A549 (cell line): ENCODE measurements at regions not wholly inside any gene's neighbourhood (a gene's known extent, or its start where the extent isn't known, plus 50 kb on each side); places are given as distances from the start of the nearest gene placed in this dataset.

Experiments
- ATAC-seq, 2 experiments: fragments of 200-7000 bp in 1 of 2; fragments of >200 bp in 1 of 2; cut with Nextera tagmentation in 1 of 2; cut with Tn5 transposase in 1 of 2; 3 replicates each; pipeline versions ENCODE4 v1.8.0 to v1.9.1; 2018 to 2020; ENCODE audit warnings: mild to moderate bottlenecking in 1 of 2, moderate library complexity in 1 of 2
- CTCF ChIA-PET: fragments of 300-600 bp; sonication (Branson Sonifier 250); formaldehyde crosslinking; extraction: SDS; loops from one replicate; lab custom pipeline; 2021; ENCODE audit warnings: antibody characterized with exemption, inconsistent platforms; lab: Yijun Ruan, JAX
- POLR2A ChIA-PET: fragments of 350-600 bp; formaldehyde crosslinking; extraction: SDS; loops from one replicate; lab custom pipeline; 2021; ENCODE audit warnings: antibody characterized with exemption, inconsistent platforms; lab: Yijun Ruan, JAX
- DNase-seq, 2 experiments: peaks; one replicate each; pipeline versions ENCODE4 v3.0.0 to v3.0.0-alpha.2; 2011 to 2016; ENCODE audit warnings: low read depth in 1 of 2, low spot score in 1 of 2
- FAIRE-seq: peaks from 2 replicates; lab custom pipeline; 2011; peaks lifted over from hg19 to GRCh38; lab: Jason Lieb, UNC
- H3K27ac ChIP-seq, 2 experiments: fragments of >200 bp; sonication (Bioruptor Twin); formaldehyde crosslinking; 3 replicates each; pipeline ENCODE4 v1.5.1; 2016 to 2017
- H3K4me1 ChIP-seq: fragments of >200 bp; sonication (Bioruptor Twin); formaldehyde crosslinking; 3 replicates; pipeline ENCODE4 v1.6.1; 2016
- H3K4me2 ChIP-seq: fragments of >200 bp; sonication (Bioruptor Twin); formaldehyde crosslinking; 3 replicates; pipeline ENCODE4 v1.6.1; 2016
- H3K4me3 ChIP-seq: fragments of >200 bp; sonication (Bioruptor Twin); formaldehyde crosslinking; 3 replicates; pipeline ENCODE4 v1.5.1; 2016
- H3K9me3 ChIP-seq: fragments of >200 bp; sonication (Bioruptor Twin); formaldehyde crosslinking; 3 replicates; pipeline ENCODE4 v1.6.1; 2016
- ATOH8 ChIP-seq: fragments of 250-450 bp; sonication (Bioruptor Pico); IDR thresholded peaks from 2 replicates; pipeline ENCODE4 v1.5.0; 2020; ENCODE audit warnings: low read depth, mild to moderate bottlenecking, moderate library complexity
- BCL3 ChIP-seq: fragments of >200 bp; sonication (Bioruptor Twin); formaldehyde crosslinking; IDR thresholded peaks from 3 replicates; pipeline ENCODE4 v1.6.1; 2016
- CEBPB ChIP-seq, 2 experiments: fragments of >200 bp in 1 of 2; sonication (Bioruptor Twin) in 1 of 2; formaldehyde crosslinking in 1 of 2; IDR thresholded peaks; 2 replicates each; pipeline ENCODE4 v1.6.1; 2012 to 2016
- EP300 ChIP-seq, 2 experiments: fragments of >200 bp; sonication (Bioruptor Twin); formaldehyde crosslinking; IDR thresholded peaks; 2 replicates in 1 of 2; 3 replicates in 1 of 2; pipeline ENCODE4 v1.6.1; 2016 to 2017
- FOXS1 ChIP-seq: fragments of 250-450 bp; sonication (Bioruptor Pico); IDR thresholded peaks from 2 replicates; pipeline ENCODE4 v1.5.0; 2020; ENCODE audit warnings: mild to moderate bottlenecking, moderate library complexity
- GATA3 ChIP-seq: IDR thresholded peaks from 2 replicates; pipeline ENCODE4 v1.6.1; 2012; ENCODE audit warnings: borderline replicate concordance
- HOXB13 ChIP-seq: fragments of 250-450 bp; sonication (Bioruptor Pico); IDR thresholded peaks from 2 replicates; pipeline ENCODE4 v1.5.0; 2020; ENCODE audit warnings: low read depth, mild to moderate bottlenecking, moderate library complexity
- JUN ChIP-seq, 2 experiments: fragments of >200 bp; sonication (Bioruptor Twin); formaldehyde crosslinking; IDR thresholded peaks; 2 replicates in 1 of 2; 3 replicates in 1 of 2; pipeline ENCODE4 v1.6.1; 2016 to 2017
- JUNB ChIP-seq: fragments of >200 bp; sonication (Bioruptor Twin); formaldehyde crosslinking; IDR thresholded peaks from 2 replicates; pipeline ENCODE4 v1.6.1; 2016
- MAFK ChIP-seq: fragments of 450-650 bp; IDR thresholded peaks from 2 replicates; pipeline ENCODE4 v1.6.1; 2014; ENCODE audit not compliant: partially characterized antibody
- MAX ChIP-seq: IDR thresholded peaks from 2 replicates; pipeline ENCODE4 v1.6.1; 2012
- NFE2L2 ChIP-seq: fragments of 150-350 bp; conservative IDR thresholded peaks from 2 replicates; pipeline ENCODE4 v1.6.1; 2014; ENCODE audit warnings: low read length
- PBX3 ChIP-seq: IDR thresholded peaks from 2 replicates; pipeline ENCODE4 v1.6.1; 2012
- POLR2AphosphoS2 ChIP-seq: conservative IDR thresholded peaks from 2 replicates; pipeline ENCODE4 v1.6.1; 2012; ENCODE audit warnings: low read length, improper control_type of control experiment, inconsistent platforms
- RAD21 ChIP-seq, 2 experiments: fragments of >200 bp in 1 of 2; sonication (Bioruptor Twin) in 1 of 2; formaldehyde crosslinking in 1 of 2; IDR thresholded peaks in 1 of 2; conservative IDR thresholded peaks in 1 of 2; 2 replicates in 1 of 2; 3 replicates in 1 of 2; pipeline ENCODE4 v1.6.1; 2012 to 2018; ENCODE audit warnings: inconsistent platforms in 1 of 2
- RARB ChIP-seq: fragments of 250-450 bp; sonication (Bioruptor Pico); IDR thresholded peaks from 2 replicates; pipeline ENCODE4 v1.8.0; 2021; ENCODE audit warnings: mild to moderate bottlenecking, moderate library complexity
- USF2 ChIP-seq: fragments of 450-650 bp; IDR thresholded peaks from 2 replicates; pipeline ENCODE4 v1.6.1; 2014; ENCODE audit warnings: antibody characterized with exemption
- ZNF302 ChIP-seq: fragments of 250-450 bp; sonication (Bioruptor Pico); IDR thresholded peaks from 2 replicates; pipeline ENCODE4 v1.9.0; 2021; ENCODE audit warnings: inconsistent platforms, mild to moderate bottlenecking, moderate library complexity
- WGBS: methylation state at CpG from one replicate; pipeline ENCODE4 v1.1.6; 2017; ENCODE audit errors: missing lambda C conversion rate; 5-methylcytosine and 5-hydroxymethylcytosine counted together

- CTCF ChIA-PET, result interaction anchor here (1.6 to 2.1 kb wide), 2 partner anchors 45 to 196 kb away, joined by 4 to 8 read pairs; no protein-coding TSS in a partner anchor
- WGBS, result 96% methylated on average over 4 of the region's 4 CpGs
Measured at GRCh38 chr5:57695706-57696388, 213.2 kb upstream of the ACTBL2 start.

GRCh38 chr5:57695179-57695578 is 212.6 kb upstream of the ACTBL2 start:
- no peak overlapping the region for H3K4me3 ChIP-seq
- peaks cover 51% of the 10 kb centered on the region for H3K4me1 ChIP-seq
- DNase-seq (peak in 1 of 2 experiments; percentile 19), FAIRE-seq (no peak), ATAC-seq (no peak)
- POLR2A ChIA-PET, result no interaction called here
- H3K4me2 ChIP-seq, result peak overlapping the region; percentile 43
- TF ChIP-seq BCL3 (no peak), POLR2AphosphoS2 (no peak), ATOH8 (CRISPR knock-in tag) (no peak)
- CTCF ChIA-PET, result interaction anchor here (1.3 to 2.1 kb wide), 4 partner anchors 44 to 397 kb away, joined by 4 to 8 read pairs (median 4); no protein-coding TSS in a partner anchor
- no peaks in the 10 kb centered on the region for H3K9me3 ChIP-seq
- 82% methylated on average over 5 of the region's 5 CpGs for WGBS
- H3K27ac ChIP-seq, result peak overlapping the region; percentile 51 to 75

More at GRCh38 chr5:57695706-57696388, 213.2 kb upstream of the ACTBL2 start:
- Histone ChIP-seq H3K9me3 (no peaks in the 10 kb centered on the region), H3K4me2 (peak overlapping the region; percentile 43), H3K27ac (peak overlapping the region; percentile 51 to 75; a peak in 5 of 6 replicates), H3K4me1 (peaks cover 51% of the 10 kb centered on the region), H3K4me3 (no peak overlapping the region)
- POLR2A ChIA-PET, result no interaction called here
- no peak for ATAC-seq
- FAIRE-seq, result peak; percentile 13
- no peak for TF ChIP-seq FOXS1 (CRISPR knock-in tag)
- no peak for TF ChIP-seq NFE2L2
- TF ChIP-seq USF2, result no peak
- DNase-seq, result no peak

- Histone ChIP-seq H3K4me3 (0 out of 3 replicates have a peak overlapping the region, but pooled peaks have one; percentile 2), H3K4me2 (peak overlapping the region; percentile 59), H3K4me1 (peaks cover 45% of the 10 kb centered on the region), H3K27ac (peak overlapping the region; percentile 77 to 89), H3K9me3 (no peaks in the 10 kb centered on the region)
- TF ChIP-seq CEBPB (IDR thresholded peaks at IDR 0.05) (0 out of 4 replicates have a peak, but pooled peaks of 1 of the 2 experiments have one; percentile 55), GATA3 (no peak)
- CTCF ChIA-PET, result interaction anchor here (0.7 to 1.9 kb wide), 7 partner anchors 13 to 767 kb away, joined by 3 to 7 read pairs (median 4); no protein-coding TSS in a partner anchor
- no peak for DNase-seq
- no peak; a peak in 1 of 6 replicates for ATAC-seq
- 64% methylated on average over 8 of the region's 8 CpGs for WGBS
- POLR2A ChIA-PET, result no interaction called here
- FAIRE-seq, result no peak
Measured at GRCh38 chr5:57693488-57694305, 211.1 kb upstream of the ACTBL2 start.

GRCh38 chr5:57692582-57693487 is 210.2 kb upstream of the ACTBL2 start:
- ChIA-PET CTCF (interaction anchor here (1.2 to 2.5 kb wide), 5 partner anchors 14 to 768 kb away, joined by 4 to 7 read pairs (median 6); no protein-coding TSS in a partner anchor), POLR2A (no interaction called here)
- WGBS, result 42% methylated on average over 6 of the region's 6 CpGs
- peak overlapping the region; percentile 77 to 89 for H3K27ac ChIP-seq
- FAIRE-seq (peak; percentile 96), ATAC-seq (peak; percentile 96 to 97), DNase-seq (peak; percentile 78 to 93)
- H3K4me3 ChIP-seq, result 0 out of 3 replicates have a peak overlapping the region, but pooled peaks have one; percentile 2
- H3K9me3 ChIP-seq, result no peaks in the 10 kb centered on the region
- H3K4me2 ChIP-seq, result peak overlapping the region; percentile 59
- H3K4me1 ChIP-seq, result peaks cover 41% of the 10 kb centered on the region
- peak; percentile 67 to 73; a peak in 4 of 5 replicates for TF ChIP-seq JUN (IDR thresholded peaks at IDR 0.05)
- peak; percentile 19; the same call in 1 of the 2 replicates for TF ChIP-seq ZNF302 (CRISPR knock-in tag)
- peak; percentile 80; the same call in 1 of the 2 replicates for TF ChIP-seq GATA3
- peak; percentile 45 to 47; a peak in 4 of 5 replicates for TF ChIP-seq RAD21 (conservative IDR thresholded peaks at IDR 0.05 in 1 of 2, IDR thresholded peaks at IDR 0.05 in 1 of 2)
- TF ChIP-seq HOXB13 (CRISPR knock-in tag), result peak; percentile 78; the same call in 1 of the 2 replicates
- peak; percentile 86 for TF ChIP-seq MAX
- peak; percentile 96 for TF ChIP-seq JUNB
- TF ChIP-seq ATOH8 (CRISPR knock-in tag), result peak; percentile 77
- peak; percentile 97 for TF ChIP-seq MAFK
- peak; percentile 65; the same call in 1 of the 2 replicates for TF ChIP-seq PBX3
- TF ChIP-seq EP300 (IDR thresholded peaks at IDR 0.05), result peak in 1 of 2 experiments; percentile 34; a peak in 1 of 5 replicates
- no peak for TF ChIP-seq RARB (CRISPR knock-in tag)
- no peak for TF ChIP-seq FOXS1 (CRISPR knock-in tag)
